NOMO-1 treated with DMSO at 0.1 percent for 48 hours (cell line): ENCODE measurements at regions not wholly inside any gene's neighbourhood (a gene's known extent, or its start where the extent isn't known, plus 50 kb on each side); places are given as distances from the start of the nearest gene placed in this dataset.

ENCODE experiments used
- DNase-seq: peaks from one replicate; lab custom pipeline; 2025; ENCODE audit not compliant: unreplicated experiment; lab: John Stamatoyannopoulos, UW

DNA sequence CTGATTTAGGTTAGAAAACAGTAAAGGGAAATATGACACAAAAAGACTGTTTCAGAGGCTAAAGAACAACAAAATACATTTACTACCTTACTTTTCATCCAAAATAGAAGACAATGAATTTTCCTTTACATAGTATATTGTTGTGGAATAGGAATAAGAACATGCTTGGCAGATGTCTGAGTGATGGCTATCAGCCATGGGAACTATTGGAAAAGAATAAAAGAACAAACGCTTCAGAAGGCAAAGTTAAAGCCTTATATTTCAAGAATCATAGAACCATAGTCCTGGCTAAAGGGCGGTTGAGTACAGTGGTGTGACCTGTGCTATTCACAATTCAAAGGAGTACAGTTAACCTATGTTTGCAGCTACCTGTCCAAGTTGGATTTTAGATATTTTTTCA is 73.9 kb upstream of the NRXN1 start:
- DNase-seq = no peak

DNA sequence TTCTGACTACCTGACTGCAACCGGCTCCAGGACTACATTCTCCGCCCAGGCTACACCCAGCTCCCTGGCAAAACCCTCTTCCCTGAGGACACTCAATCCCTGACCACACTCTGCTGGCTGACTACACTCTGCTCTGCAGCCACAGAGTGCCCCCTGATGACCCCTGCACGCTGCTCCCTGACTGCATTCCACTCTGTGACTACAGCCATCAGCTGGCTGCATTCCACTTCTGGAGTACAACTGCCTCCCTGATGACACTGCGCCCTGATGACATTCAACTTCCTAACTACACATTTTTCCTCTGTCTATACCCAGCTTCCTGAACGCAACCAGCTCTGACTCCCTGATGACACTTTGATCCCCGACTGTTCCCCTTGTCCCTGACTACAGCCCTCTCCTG is 71.3 kb upstream of the NRXN1 start:
- DNase-seq = no peak

DNA sequence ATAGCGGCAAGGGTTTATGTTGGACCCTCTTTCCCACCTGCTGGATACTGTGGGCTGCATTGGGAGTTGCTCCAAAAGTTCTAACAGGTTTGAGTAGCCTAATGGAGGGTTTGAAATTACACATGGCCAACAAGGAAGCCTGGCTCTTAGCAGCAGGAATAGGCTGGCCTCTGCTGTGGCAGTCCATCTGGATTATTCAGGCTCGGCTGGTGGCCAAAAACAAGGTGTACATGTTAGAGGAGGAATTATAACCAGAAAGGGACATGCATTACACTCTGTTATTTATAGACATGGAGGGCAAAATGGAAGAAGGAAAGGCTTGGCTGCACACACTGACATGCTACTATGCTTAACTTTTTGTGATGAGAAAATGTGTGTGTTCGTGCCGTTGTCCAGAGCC is 61.1 kb upstream of the NRXN1 start:
- DNase-seq = no peak

GRCh38 chr2:51085420-51086068 is 53.6 kb upstream of the NRXN1 start:
- DNase-seq = no peak

- DNase-seq = no peak
These were observed 52.8 kb upstream of the NRXN1 start for GRCh38 chr2:51084750-51085149.
